Thoracic aorta (tissue), 2 donors: ENCODE measurements at regions not wholly inside any gene's neighbourhood (a gene's known extent, or its start where the extent isn't known, plus 50 kb on each side); places are given as distances from the start of the nearest gene placed in this dataset.

ENCODE experiments used
- ATAC-seq: fragments of 150-250 bp; one replicate; pipeline ENCODE4 v1.8.0; 2017; ENCODE audit warnings: low read depth; ENCODE audit not compliant: insufficient number of reproducible peaks, low FRiP score
- DNase-seq: peaks from one replicate; pipeline ENCODE4 v3.0.0-alpha.2; 2020; ENCODE audit warnings: low spot score
- H3K27ac ChIP-seq, 2 donors: fragments of 200-600 bp; sonication (generic); 1 replicate in 1 of 2; 2 replicates in 1 of 2; pipeline ENCODE4 v1.5.1; 2016; ENCODE audit warnings: mild to moderate bottlenecking in 2 of 2, moderate library complexity in 2 of 2
- H3K27me3 ChIP-seq: fragments of 200-600 bp; sonication (generic); replicated peaks from 2 replicates; pipeline ENCODE4 v1.6.0; 2016; ENCODE audit warnings: mild to moderate bottlenecking; ENCODE audit not compliant: insufficient read depth
- H3K36me3 ChIP-seq: fragments of 200-600 bp; sonication (generic); one replicate; pipeline ENCODE4 v1.5.1; 2016
- H3K4me1 ChIP-seq, 2 donors: fragments of 200-600 bp; sonication (generic); 1 replicate in 1 of 2; 2 replicates in 1 of 2; pipeline versions ENCODE4 v1.5.1 to v1.6.0; 2016; ENCODE audit warnings: low read depth in 2 of 2, mild to moderate bottlenecking in 1 of 2; ENCODE audit not compliant: control insufficient read depth in 1 of 2
- H3K4me3 ChIP-seq: fragments of 200-600 bp; sonication (generic); 2 replicates; pipeline ENCODE4 v1.5.1; 2016; ENCODE audit warnings: mild to moderate bottlenecking
- H3K9me3 ChIP-seq: fragments of 200-600 bp; sonication (generic); 2 replicates; pipeline ENCODE4 v1.5.1; 2016
- CTCF ChIP-seq: fragments of 200-600 bp; sonication (generic); IDR thresholded peaks from one replicate; pipeline ENCODE4 v1.5.1; 2019; ENCODE audit warnings: antibody characterized with exemption

GRCh38 chr9:13022756-13023155 lies 247.9 kb downstream of the LURAP1L start:
- H3K4me3 ChIP-seq, result no peak overlapping the region
- no peaks in the 10 kb centered on the region for H3K36me3 ChIP-seq
- no peak for TF ChIP-seq CTCF
- DNase-seq, result no peak
- H3K9me3 ChIP-seq, result no peaks in the 10 kb centered on the region
- no peaks in the 10 kb centered on the region for H3K4me1 ChIP-seq
- no peak overlapping the region for H3K27ac ChIP-seq
- H3K27me3 ChIP-seq, result no peaks in the 10 kb centered on the region
- ATAC-seq, result no peak

- DNase-seq (no peak), ATAC-seq (no peak)
- Histone ChIP-seq H3K4me1 (no peaks in the 10 kb centered on the region), H3K4me3 (no peak overlapping the region), H3K27me3 (no peaks in the 10 kb centered on the region), H3K27ac (no peak overlapping the region), H3K9me3 (no peaks in the 10 kb centered on the region), H3K36me3 (no peaks in the 10 kb centered on the region)
- no peak for TF ChIP-seq CTCF
These were observed 248.7 kb downstream of the LURAP1L start for GRCh38 chr9:13023498-13023897.

GRCh38 chr9:13026956-13027355 lies 252.1 kb downstream of the LURAP1L start:
- Histone ChIP-seq H3K9me3 (no peaks in the 10 kb centered on the region), H3K4me3 (no peak overlapping the region), H3K27ac (no peak overlapping the region), H3K27me3 (no peaks in the 10 kb centered on the region), H3K4me1 (no peaks in the 10 kb centered on the region), H3K36me3 (no peaks in the 10 kb centered on the region)
- no peak for ATAC-seq
- no peak for TF ChIP-seq CTCF
- DNase-seq, result no peak

GRCh38 chr9:13027879-13028278 lies 251.6 kb downstream of the MPDZ start:
- no peak for TF ChIP-seq CTCF

GRCh38 chr9:13032585-13032984 lies 246.9 kb downstream of the MPDZ start:
- no peak for TF ChIP-seq CTCF
- Histone ChIP-seq H3K4me1 (peaks cover 0 to 4% of the 10 kb centered on the region in 2 donors), H3K36me3 (no peaks in the 10 kb centered on the region), H3K9me3 (no peaks in the 10 kb centered on the region), H3K27ac (no peak overlapping the region), H3K4me3 (no peak overlapping the region), H3K27me3 (no peaks in the 10 kb centered on the region)
- DNase-seq (no peak), ATAC-seq (no peak)

More at GRCh38 chr9:13027879-13028278, 251.6 kb downstream of the MPDZ start:
- H3K9me3 ChIP-seq, result no peaks in the 10 kb centered on the region
- H3K27me3 ChIP-seq, result no peaks in the 10 kb centered on the region
- no peak overlapping the region for H3K27ac ChIP-seq
- H3K36me3 ChIP-seq, result no peaks in the 10 kb centered on the region
- H3K4me1 ChIP-seq, result no peaks in the 10 kb centered on the region
- no peak overlapping the region for H3K4me3 ChIP-seq
- ATAC-seq (no peak), DNase-seq (no peak)
